ENCODE measurements at regions not wholly inside any gene's neighbourhood (a gene's known extent, or its start where the extent isn't known, plus 50 kb on each side); places are given as distances from the start of the nearest gene placed in this dataset.

DNA sequence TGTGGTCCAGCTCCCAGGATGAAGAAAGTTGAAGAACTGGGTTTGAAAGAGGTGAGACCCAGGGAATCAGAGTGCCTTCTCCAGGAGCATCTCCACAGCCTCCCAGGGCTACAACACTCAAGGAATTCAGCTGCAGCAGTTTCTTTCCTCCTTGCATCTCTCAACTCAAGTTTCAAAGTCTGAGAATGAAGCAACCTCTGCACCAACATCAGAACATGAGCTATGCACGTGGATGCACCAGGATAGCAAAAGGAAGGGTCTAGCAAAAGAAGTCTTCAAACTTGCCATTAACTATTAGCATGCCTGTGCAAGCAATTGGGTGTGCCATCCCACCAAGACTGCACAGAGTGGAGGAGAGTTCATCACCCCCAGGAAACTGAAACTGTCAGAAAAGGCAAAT is 193.9 kb downstream of the OTOR start:
- H3K79me2 ChIP-seq (ENCODE audit: insufficient read depth, low read length), result no peaks in the 10 kb centered on the region
- TF ChIP-seq EZH2phosphoT487 (conservative IDR thresholded peaks at IDR 0.05; ENCODE audit: low read length), result no peak
- TF ChIP-seq, protein P1, sequence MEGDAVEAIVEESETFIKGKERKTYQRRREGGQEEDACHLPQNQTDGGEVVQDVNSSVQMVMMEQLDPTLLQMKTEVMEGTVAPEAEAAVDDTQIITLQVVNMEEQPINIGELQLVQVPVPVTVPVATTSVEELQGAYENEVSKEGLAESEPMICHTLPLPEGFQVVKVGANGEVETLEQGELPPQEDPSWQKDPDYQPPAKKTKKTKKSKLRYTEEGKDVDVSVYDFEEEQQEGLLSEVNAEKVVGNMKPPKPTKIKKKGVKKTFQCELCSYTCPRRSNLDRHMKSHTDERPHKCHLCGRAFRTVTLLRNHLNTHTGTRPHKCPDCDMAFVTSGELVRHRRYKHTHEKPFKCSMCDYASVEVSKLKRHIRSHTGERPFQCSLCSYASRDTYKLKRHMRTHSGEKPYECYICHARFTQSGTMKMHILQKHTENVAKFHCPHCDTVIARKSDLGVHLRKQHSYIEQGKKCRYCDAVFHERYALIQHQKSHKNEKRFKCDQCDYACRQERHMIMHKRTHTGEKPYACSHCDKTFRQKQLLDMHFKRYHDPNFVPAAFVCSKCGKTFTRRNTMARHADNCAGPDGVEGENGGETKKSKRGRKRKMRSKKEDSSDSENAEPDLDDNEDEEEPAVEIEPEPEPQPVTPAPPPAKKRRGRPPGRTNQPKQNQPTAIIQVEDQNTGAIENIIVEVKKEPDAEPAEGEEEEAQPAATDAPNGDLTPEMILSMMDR (IDR thresholded peaks at IDR 0.05; ENCODE audit: insufficient read depth, low read length, poor library complexity, severe bottlenecking), result no peak
- no peak overlapping the region for H3K27ac ChIP-seq (ENCODE audit: low read depth, low read length)
- H4K20me1 ChIP-seq (ENCODE audit: low read depth, low read length), result no peaks in the 10 kb centered on the region
- no peaks in the 10 kb centered on the region for H3K9me3 ChIP-seq (ENCODE audit: insufficient read depth, low read length)
- H3F3A ChIP-seq (ENCODE audit: insufficient read depth), result no peaks in the 10 kb centered on the region
- no peak overlapping the region for H3K4me3 ChIP-seq (ENCODE audit: insufficient read depth, low read length, poor library complexity, severe bottlenecking)
- H3K4me2 ChIP-seq (ENCODE audit: low read depth, low read length, poor library complexity, severe bottlenecking), result no peak overlapping the region
- H3K36me3 ChIP-seq (ENCODE audit: low read length), result no peaks in the 10 kb centered on the region
- H3K9me2 ChIP-seq (replicated peaks; ENCODE audit: insufficient read depth, low read length), result no peaks in the 10 kb centered on the region
- H3K27me3 ChIP-seq (ENCODE audit: low read length), result no peaks in the 10 kb centered on the region
- H2AFZ ChIP-seq (ENCODE audit: low read depth, low read length, severe bottlenecking), result no peak overlapping the region
- H3K9ac ChIP-seq (ENCODE audit: low read length), result no peak overlapping the region

DNA sequence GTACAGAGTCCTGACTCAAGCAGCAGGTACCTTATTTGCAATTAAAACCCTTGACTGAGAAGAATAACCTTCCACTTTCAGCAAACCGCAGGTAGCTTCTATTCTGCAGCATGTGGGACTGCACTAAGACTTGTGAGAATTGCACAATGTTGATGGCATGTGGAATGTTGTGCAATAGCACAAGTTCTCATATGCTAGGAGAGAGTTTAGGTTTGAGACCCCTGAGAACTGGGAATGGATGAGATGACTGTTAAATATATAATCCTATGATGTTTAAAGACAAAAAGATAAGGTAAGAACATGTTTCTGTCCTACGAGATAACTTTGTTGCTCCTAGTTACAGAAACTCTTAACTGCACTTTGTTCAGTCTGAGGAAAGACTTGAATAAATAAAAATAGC is 194.6 kb downstream of the OTOR start:
- Histone ChIP-seq H3K9ac (ENCODE audit: low read length) (no peak overlapping the region), H3K27me3 (ENCODE audit: low read length) (no peaks in the 10 kb centered on the region), H3K9me2 (replicated peaks; ENCODE audit: insufficient read depth, low read length) (no peaks in the 10 kb centered on the region), H4K20me1 (ENCODE audit: low read depth, low read length) (no peaks in the 10 kb centered on the region), H3F3A (ENCODE audit: insufficient read depth) (no peaks in the 10 kb centered on the region), H3K27ac (ENCODE audit: low read depth, low read length) (no peak overlapping the region), H3K4me2 (ENCODE audit: low read depth, low read length, poor library complexity, severe bottlenecking) (no peak overlapping the region), H3K9me3 (ENCODE audit: insufficient read depth, low read length) (no peaks in the 10 kb centered on the region), H3K4me3 (ENCODE audit: insufficient read depth, low read length, poor library complexity, severe bottlenecking) (no peak overlapping the region), H3K79me2 (ENCODE audit: insufficient read depth, low read length) (no peaks in the 10 kb centered on the region), H2AFZ (ENCODE audit: low read depth, low read length, severe bottlenecking) (no peak overlapping the region), H3K36me3 (ENCODE audit: low read length) (no peaks in the 10 kb centered on the region)
- no peak for TF ChIP-seq EZH2phosphoT487 (conservative IDR thresholded peaks at IDR 0.05; ENCODE audit: low read length)
- TF ChIP-seq, protein P1 (IDR thresholded peaks at IDR 0.05; ENCODE audit: insufficient read depth, low read length, poor library complexity, severe bottlenecking), result no peak

DNA sequence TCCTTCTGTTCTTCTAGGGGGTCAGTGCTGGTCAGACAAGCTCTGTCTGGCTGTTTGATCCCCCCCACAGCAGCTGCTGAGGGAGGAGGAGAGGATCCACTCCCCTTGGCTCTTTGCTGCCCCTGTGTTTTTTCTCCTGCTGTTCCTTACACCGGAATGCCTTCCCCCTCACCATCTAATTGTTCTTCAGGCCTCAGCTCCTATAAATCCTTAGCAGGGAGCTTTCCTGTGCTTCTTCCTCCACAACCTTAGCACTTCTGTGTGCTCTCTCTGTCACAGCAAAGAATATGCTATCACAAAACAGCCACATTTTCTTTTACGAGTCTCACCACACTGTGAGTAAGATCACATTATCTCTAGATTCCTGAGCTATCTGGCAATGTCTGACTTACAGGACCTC is 196.6 kb downstream of the OTOR start:
- H3K4me2 ChIP-seq (ENCODE audit: low read depth, low read length, poor library complexity, severe bottlenecking), result no peak overlapping the region

More for the DNA sequence above, 196.6 kb downstream of the OTOR start:
- Histone ChIP-seq H4K20me1 (ENCODE audit: low read depth, low read length) (no peaks in the 10 kb centered on the region), H3K4me3 (ENCODE audit: insufficient read depth, low read length, poor library complexity, severe bottlenecking) (no peak overlapping the region), H2AFZ (ENCODE audit: low read depth, low read length, severe bottlenecking) (no peak overlapping the region), H3K9me3 (ENCODE audit: insufficient read depth, low read length) (no peaks in the 10 kb centered on the region), H3K9ac (ENCODE audit: low read length) (no peak overlapping the region), H3K27ac (ENCODE audit: low read depth, low read length) (no peak overlapping the region), H3K27me3 (ENCODE audit: low read length) (no peaks in the 10 kb centered on the region), H3F3A (ENCODE audit: insufficient read depth) (no peaks in the 10 kb centered on the region), H3K36me3 (ENCODE audit: low read length) (no peaks in the 10 kb centered on the region), H3K79me2 (ENCODE audit: insufficient read depth, low read length) (no peaks in the 10 kb centered on the region), H3K9me2 (replicated peaks; ENCODE audit: insufficient read depth, low read length) (no peaks in the 10 kb centered on the region)
- TF ChIP-seq EZH2phosphoT487 (conservative IDR thresholded peaks at IDR 0.05; ENCODE audit: low read length), result no peak
- TF ChIP-seq, protein P1 (IDR thresholded peaks at IDR 0.05; ENCODE audit: insufficient read depth, low read length, poor library complexity, severe bottlenecking), result no peak

Measured in SU-DHL-6 (cell line).